ENCODE measurements at regions not wholly inside any gene's neighbourhood (a gene's known extent, or its start where the extent isn't known, plus 50 kb on each side); places are given as distances from the start of the nearest gene placed in this dataset.

GRCh38 chrX:8868070-8868773 lies 67.0 kb upstream of the FAM9A start:
- in situ Hi-C loops (cut with MboI; ENCODE audit: low pct_unique_long_range_greater_than_20kb, low sequenced_read_pairs, unreplicated experiment), result no loop called here
- no peak for DNase-seq (ENCODE audit: low spot score)
- TF ChIP-seq CTCF (IDR thresholded peaks at IDR 0.05; ENCODE audit: extremely low read depth, insufficient read depth, missing control alignments), result no peak

- DNase-seq (ENCODE audit: low spot score), result no peak
- in situ Hi-C loops (cut with MboI; ENCODE audit: low pct_unique_long_range_greater_than_20kb, low sequenced_read_pairs, unreplicated experiment), result no loop called here
These were observed 66.2 kb upstream of the FAM9A start for GRCh38 chrX:8867406-8867805.

GRCh38 chrX:8864161-8864560 lies 63.0 kb upstream of the FAM9A start:
- no peak for TF ChIP-seq CTCF (IDR thresholded peaks at IDR 0.05; ENCODE audit: extremely low read depth, insufficient read depth, missing control alignments)
- DNase-seq (ENCODE audit: low spot score), result no peak
- in situ Hi-C loops (cut with MboI; ENCODE audit: low pct_unique_long_range_greater_than_20kb, low sequenced_read_pairs, unreplicated experiment), result no loop called here

More at GRCh38 chrX:8867406-8867805, 66.2 kb upstream of the FAM9A start:
- TF ChIP-seq CTCF (IDR thresholded peaks at IDR 0.05; ENCODE audit: extremely low read depth, insufficient read depth, missing control alignments), result no peak

GRCh38 chrX:8861908-8862307 lies 60.7 kb upstream of the FAM9A start:
- no peak for DNase-seq (ENCODE audit: low spot score)
- TF ChIP-seq CTCF (IDR thresholded peaks at IDR 0.05; ENCODE audit: extremely low read depth, insufficient read depth, missing control alignments), result no peak
- in situ Hi-C loops (cut with MboI; ENCODE audit: low pct_unique_long_range_greater_than_20kb, low sequenced_read_pairs, unreplicated experiment), result no loop called here

GRCh38 chrX:8851231-8851886 lies 50.2 kb upstream of the FAM9A start:
- no peak for DNase-seq (ENCODE audit: low spot score)
- in situ Hi-C loops (cut with MboI; ENCODE audit: low pct_unique_long_range_greater_than_20kb, low sequenced_read_pairs, unreplicated experiment), result no loop called here
- no peak for TF ChIP-seq CTCF (IDR thresholded peaks at IDR 0.05; ENCODE audit: extremely low read depth, insufficient read depth, missing control alignments)
